H9 (cell line): ENCODE measurements at regions not wholly inside any gene's neighbourhood (a gene's known extent, or its start where the extent isn't known, plus 50 kb on each side); places are given as distances from the start of the nearest gene placed in this dataset.
A peak's percentile ranks its signal among the peaks of the same experiment; 100 is the strongest.

Source experiments
- DNase-seq: peaks from one replicate; pipeline ENCODE4 v3.0.0-alpha.2; 2017
- H2AFZ ChIP-seq: one replicate; pipeline ENCODE4 v1.6.1; 2013; ENCODE audit warnings: mild to moderate bottlenecking, low read length, control low read depth, moderate library complexity
- H2AK5ac ChIP-seq: 2 replicates; pipeline ENCODE4 v1.6.1; 2013; ENCODE audit warnings: low read length, control low read depth, mixed read lengths; ENCODE audit not compliant: insufficient read length
- H2BK120ac ChIP-seq: one replicate; pipeline ENCODE4 v1.6.1; 2013; ENCODE audit warnings: low read depth, mild to moderate bottlenecking, low read length, control low read depth, inconsistent platforms; ENCODE audit not compliant: poor library complexity, severe bottlenecking
- H2BK12ac ChIP-seq: 2 replicates; pipeline ENCODE4 v1.6.1; 2013; ENCODE audit warnings: low read length, control low read depth, mixed read lengths, low read depth; ENCODE audit not compliant: insufficient read length
- H2BK15ac ChIP-seq: 2 replicates; pipeline ENCODE4 v1.6.1; 2013; ENCODE audit warnings: low read depth, low read length, control low read depth
- H2BK20ac ChIP-seq: one replicate; pipeline ENCODE4 v1.6.1; 2013; ENCODE audit warnings: low read depth, mild to moderate bottlenecking, low read length, control low read depth, inconsistent platforms; ENCODE audit not compliant: poor library complexity, severe bottlenecking
- H2BK5ac ChIP-seq: 2 replicates; pipeline ENCODE4 v1.6.1; 2013; ENCODE audit warnings: low read length, control low read depth, mixed read lengths; ENCODE audit not compliant: insufficient read length
- H3K14ac ChIP-seq: 2 replicates; pipeline ENCODE4 v1.6.1; 2013; ENCODE audit warnings: low read length, control low read depth; ENCODE audit not compliant: insufficient read depth
- H3K18ac ChIP-seq: 2 replicates; pipeline ENCODE4 v1.6.1; 2013; ENCODE audit warnings: low read depth, mild to moderate bottlenecking, mixed read lengths, low read length, control low read depth; ENCODE audit not compliant: insufficient read length
- H3K23ac ChIP-seq: 2 replicates; pipeline ENCODE4 v1.6.1; 2013; ENCODE audit warnings: low read length, control low read depth, mixed read lengths, low read depth; ENCODE audit not compliant: insufficient read length
- H3K23me2 ChIP-seq: 2 replicates; pipeline ENCODE4 v1.6.1; 2013; ENCODE audit warnings: low read depth, mild to moderate bottlenecking, mixed read lengths, low read length, control low read depth; ENCODE audit not compliant: insufficient read length, poor library complexity, severe bottlenecking
- H3K27ac ChIP-seq: 2 replicates; pipeline ENCODE4 v1.5.1; 2013; ENCODE audit warnings: low read length, control low read depth, mixed read lengths, low read depth; ENCODE audit not compliant: insufficient read length
- H3K27me3 ChIP-seq: 2 replicates; pipeline ENCODE4 v1.6.1; 2013; ENCODE audit warnings: low read length, control low read depth, inconsistent platforms; ENCODE audit not compliant: insufficient read depth
- H3K4ac ChIP-seq: 2 replicates; pipeline ENCODE4 v1.6.1; 2013; ENCODE audit warnings: low read depth, mild to moderate bottlenecking, control low read depth, inconsistent platforms, low read length, moderate library complexity
- H3K4me1 ChIP-seq: 2 replicates; pipeline ENCODE4 v1.6.1; 2013; ENCODE audit warnings: low read length, control low read depth, inconsistent platforms; ENCODE audit not compliant: insufficient read depth
- H3K4me2 ChIP-seq: 2 replicates; pipeline ENCODE4 v1.6.1; 2013; ENCODE audit warnings: low read length, control low read depth, mixed read lengths; ENCODE audit not compliant: insufficient read length, insufficient read depth
- H3K56ac ChIP-seq: 2 replicates; pipeline ENCODE4 v1.6.1; 2013; ENCODE audit warnings: low read depth, mild to moderate bottlenecking, mixed read lengths, low read length, control low read depth; ENCODE audit not compliant: insufficient read length
- H3K79me1 ChIP-seq: 2 replicates; pipeline ENCODE4 v1.6.1; 2013; ENCODE audit warnings: low read depth, mild to moderate bottlenecking, moderate library complexity, low read length, control low read depth, inconsistent platforms; ENCODE audit not compliant: insufficient read depth, poor library complexity, severe bottlenecking
- H3K79me2 ChIP-seq: 2 replicates; pipeline ENCODE4 v1.6.1; 2013; ENCODE audit warnings: low read length, control low read depth, inconsistent platforms; ENCODE audit not compliant: insufficient read depth
- H3K9ac ChIP-seq: 2 replicates; pipeline ENCODE4 v1.6.1; 2013; ENCODE audit warnings: low read length, control low read depth, mixed read lengths; ENCODE audit not compliant: insufficient read length; ENCODE audit errors: extremely low read depth
- H3K9me3 ChIP-seq: one replicate; pipeline ENCODE4 v1.6.1; 2013; ENCODE audit warnings: low read depth, low read length, inconsistent platforms; ENCODE audit not compliant: control insufficient read depth
- H3T11ph ChIP-seq: one replicate; pipeline ENCODE4 v1.6.1; 2013; ENCODE audit warnings: mild to moderate bottlenecking, low read length, control low read depth, inconsistent platforms
- H4K20me1 ChIP-seq: one replicate; pipeline ENCODE4 v1.6.1; 2013; ENCODE audit not compliant: control insufficient read depth, insufficient read length, insufficient read depth
- H4K5ac ChIP-seq: 2 replicates; pipeline ENCODE4 v1.6.1; 2013; ENCODE audit warnings: low read depth, mild to moderate bottlenecking, mixed read lengths, low read length, control low read depth; ENCODE audit not compliant: insufficient read length
- H4K8ac ChIP-seq: replicated peaks from 2 replicates; pipeline ENCODE4 v1.6.1; 2013; ENCODE audit warnings: low read length, control low read depth, mixed read lengths, low read depth; ENCODE audit not compliant: insufficient read length
- H4K91ac ChIP-seq: 2 replicates; pipeline ENCODE4 v1.6.1; 2013; ENCODE audit warnings: low read depth, mild to moderate bottlenecking, moderate library complexity, mixed read lengths, low read length, control low read depth; ENCODE audit not compliant: insufficient read length
- H3K27ac Mint-ChIP-seq, 3 experiments: 2 replicates in 2 of 3; 3 replicates in 1 of 3; pipeline ENCODE4 v1.8.0; 2020 to 2021; ENCODE audit warnings: mixed read lengths in 3 of 3, mild to moderate bottlenecking in 1 of 3, moderate library complexity in 1 of 3
- H3K27me3 Mint-ChIP-seq: 2 replicates; pipeline ENCODE4 v1.8.0; 2021; ENCODE audit warnings: low read depth, mild to moderate bottlenecking, moderate library complexity, mixed read lengths
- H3K36me3 Mint-ChIP-seq, 3 experiments: 2 replicates in 2 of 3; 3 replicates in 1 of 3; pipeline ENCODE4 v1.8.0; 2020 to 2021; ENCODE audit warnings: low read depth in 3 of 3, mixed read lengths in 3 of 3; ENCODE audit not compliant: insufficient read depth in 1 of 3
- H3K4me1 Mint-ChIP-seq, 2 experiments: 2 replicates each; pipeline ENCODE4 v1.8.0; 2020; ENCODE audit warnings: mixed read lengths in 2 of 2
- H3K4me3 Mint-ChIP-seq, 2 experiments: 2 replicates in 1 of 2; 3 replicates in 1 of 2; pipeline ENCODE4 v1.8.0; 2020 to 2021; ENCODE audit warnings: mild to moderate bottlenecking in 2 of 2, mixed read lengths in 2 of 2, moderate library complexity in 1 of 2
- H3K9me3 Mint-ChIP-seq, 2 experiments: 2 replicates in 1 of 2; 3 replicates in 1 of 2; pipeline ENCODE4 v1.8.0; 2020; ENCODE audit warnings: mild to moderate bottlenecking in 2 of 2, mixed read lengths in 2 of 2, moderate library complexity in 1 of 2
- CTCF ChIP-seq: fragments of 200-600 bp; sonication (generic); conservative IDR thresholded peaks from 3 replicates; pipeline ENCODE4 v1.8.0; 2021; ENCODE audit warnings: antibody characterized with exemption, mild to moderate bottlenecking
- WGBS: extraction: QIAGEN DNeasy Blood & Tissue Kit; methylation state at CpG from one replicate; pipeline ENCODE4 v1.1.7; 2013; ENCODE audit warnings: missing lambda C conversion rate, low lambda C conversion rate, mixed read lengths; ENCODE audit not compliant: insufficient read length; ENCODE audit errors: extremely low coverage; 5-methylcytosine and 5-hydroxymethylcytosine counted together

GRCh38 chr3:25033407-25034029 is 394.5 kb upstream of the RARB start:
- TF ChIP-seq CTCF, result peak; percentile 85
- H2AK5ac ChIP-seq, result no peak overlapping the region
- Mint-ChIP-seq H3K4me3 (no peak overlapping the region), H3K36me3 (no peaks in the 10 kb centered on the region), H3K4me1 (peaks cover 3 to 10% of the 10 kb centered on the region in 2 experiments; a peak in 2 of 4 replicates), H3K9me3 (no peaks in the 10 kb centered on the region), H3K27ac (no peak overlapping the region), H3K27me3 (peaks cover 2% of the 10 kb centered on the region; the same call in 1 of the 2 replicates)
- no peak overlapping the region for H3K4me2 ChIP-seq
- no peak overlapping the region for H3K14ac ChIP-seq
- H3K23ac ChIP-seq, result no peak overlapping the region
- no peak overlapping the region for H3K4ac ChIP-seq
- WGBS, result no CpG with 5 or more reads among the region's 6 CpGs
- no peaks in the 10 kb centered on the region for H3K9me3 ChIP-seq
- no peaks in the 10 kb centered on the region for H3K27me3 ChIP-seq
- H2BK20ac ChIP-seq, result no peak overlapping the region
- H3K79me1 ChIP-seq, result no peaks in the 10 kb centered on the region
- no peaks in the 10 kb centered on the region for H3K4me1 ChIP-seq
- no peak overlapping the region for H4K5ac ChIP-seq
- peak; percentile 79 for DNase-seq
- H3T11ph ChIP-seq, result no peak overlapping the region
- no peak overlapping the region for H3K9ac ChIP-seq
- H2BK12ac ChIP-seq, result no peak overlapping the region
- no peak overlapping the region for H2AFZ ChIP-seq
- no peak overlapping the region for H4K91ac ChIP-seq
- H3K79me2 ChIP-seq, result no peaks in the 10 kb centered on the region
- H3K56ac ChIP-seq, result no peak overlapping the region
- no peak overlapping the region for H3K27ac ChIP-seq
- no peak overlapping the region for H2BK15ac ChIP-seq
- H4K8ac ChIP-seq, result no peak overlapping the region
- no peak overlapping the region for H2BK5ac ChIP-seq
- no peaks in the 10 kb centered on the region for H4K20me1 ChIP-seq
- no peak overlapping the region for H2BK120ac ChIP-seq
- no peaks in the 10 kb centered on the region for H3K23me2 ChIP-seq
- no peak overlapping the region for H3K18ac ChIP-seq
